Endothelial cell of umbilical vein (primary cell): ENCODE measurements at regions not wholly inside any gene's neighbourhood (a gene's known extent, or its start where the extent isn't known, plus 50 kb on each side); places are given as distances from the start of the nearest gene placed in this dataset.

Experiments used
- BruUV-seq: library from RNA; stranded (reverse); fragments of 400-500 nt; replicated peaks from 2 replicates; lab custom pipeline; 2021; lab: Mats Ljungman, UMichigan
- CTCF ChIA-PET: fragments of 300-600, 350-600 bp; sonication (Branson Sonifier 250); formaldehyde crosslinking; loops from one replicate; lab custom pipeline; 2021; ENCODE audit warnings: antibody characterized with exemption, inconsistent platforms; lab: Charles Lee
- POLR2A ChIA-PET: fragments of 300-600, 350-600 bp; sonication (Branson Sonifier 250); formaldehyde crosslinking; loops from one replicate; lab custom pipeline; 2021; ENCODE audit warnings: antibody characterized with exemption, inconsistent platforms; lab: Charles Lee
- DNase-seq: peaks from one replicate; pipeline ENCODE4 v3.0.0-alpha.2; 2011; ENCODE audit warnings: low read depth, low spot score
- FAIRE-seq: peaks from 2 replicates; lab custom pipeline; 2011; peaks lifted over from hg19 to GRCh38; lab: Jason Lieb, UNC
- H2AFZ ChIP-seq: 2 replicates; pipeline ENCODE4 v1.6.0; 2012; ENCODE audit warnings: low read depth, low read length, control low read depth, inconsistent platforms
- H3K27ac ChIP-seq: 2 replicates; pipeline ENCODE4 v1.5.1; 2011; ENCODE audit warnings: low read depth, mild to moderate bottlenecking, control low read depth, low read length, moderate library complexity; ENCODE audit not compliant: insufficient read depth
- H3K27me3 ChIP-seq, 2 experiments: 2 replicates each; pipeline versions ENCODE4 v1.6.0 to v1.6.1; 2011; ENCODE audit warnings: low read length in 2 of 2, mixed read lengths in 1 of 2; ENCODE audit not compliant: control insufficient read depth in 2 of 2, insufficient read depth in 2 of 2
- H3K36me3 ChIP-seq, 2 experiments: 2 replicates in 1 of 2; 3 replicates in 1 of 2; pipeline ENCODE4 v1.5.1; 2011; ENCODE audit warnings: low read length in 2 of 2, mild to moderate bottlenecking in 1 of 2, moderate library complexity in 1 of 2; ENCODE audit not compliant: control insufficient read depth in 2 of 2, insufficient read depth in 2 of 2; ENCODE audit errors: extremely low read depth in 1 of 2
- H3K4me1 ChIP-seq: 3 replicates; pipeline ENCODE4 v1.5.1; 2011; ENCODE audit warnings: mild to moderate bottlenecking, low read length; ENCODE audit not compliant: control insufficient read depth, insufficient read depth; ENCODE audit errors: extremely low read depth
- H3K4me2 ChIP-seq: 2 replicates; pipeline ENCODE4 v1.6.1; 2011; ENCODE audit warnings: low read length, control low read depth, mixed read lengths; ENCODE audit not compliant: insufficient read depth
- H3K4me3 ChIP-seq, 3 experiments: fragments of 200-600 bp in 1 of 3; sonication (generic), shearing (Covaris generic) in 1 of 3; replicated peaks in 1 of 3; 2 replicates each; pipeline ENCODE4 v1.5.1; 2011 to 2016; ENCODE audit warnings: control low read depth in 3 of 3, low read length in 3 of 3, mild to moderate bottlenecking in 2 of 3, inconsistent platforms in 1 of 3, low read depth in 1 of 3, moderate library complexity in 1 of 3; ENCODE audit not compliant: insufficient read depth in 1 of 3
- H3K79me2 ChIP-seq: 2 replicates; pipeline ENCODE4 v1.6.0; 2012; ENCODE audit warnings: low read length, inconsistent platforms; ENCODE audit not compliant: control insufficient read depth, insufficient read depth
- H3K9ac ChIP-seq: replicated peaks from 2 replicates; pipeline ENCODE3; 2011; ENCODE audit warnings: low read length, control low read depth; ENCODE audit not compliant: insufficient read depth; ENCODE audit errors: extremely low read depth
- H3K9me1 ChIP-seq: replicated peaks from 3 replicates; pipeline ENCODE4 v1.6.0; 2011; ENCODE audit warnings: mild to moderate bottlenecking, low read length; ENCODE audit not compliant: control insufficient read depth, insufficient read depth; ENCODE audit errors: extremely low read depth
- H3K9me3 ChIP-seq: replicated peaks from 2 replicates; pipeline ENCODE4 v1.5.1; 2012; ENCODE audit warnings: low read length, inconsistent platforms; ENCODE audit not compliant: control insufficient read depth, insufficient read depth
- H4K20me1 ChIP-seq: replicated peaks from 2 replicates; pipeline ENCODE3; 2011; ENCODE audit warnings: mild to moderate bottlenecking, low read length; ENCODE audit not compliant: control insufficient read depth, insufficient read depth; ENCODE audit errors: extremely low read depth
- CTCF ChIP-seq, 2 donors: IDR thresholded peaks; 1 replicate in 1 of 2; 2 replicates in 1 of 2; pipeline ENCODE4 v1.5.1; 2011; ENCODE audit warnings: low read length in 2 of 2, mild to moderate bottlenecking in 2 of 2, moderate library complexity in 2 of 2, control low read depth in 1 of 2, inconsistent platforms in 1 of 2, low read depth in 1 of 2; ENCODE audit not compliant: insufficient read depth in 1 of 2; ENCODE audit errors: extremely low read depth in 1 of 2
- EZH2 ChIP-seq: IDR thresholded peaks from 2 replicates; pipeline ENCODE4 v1.6.1; 2012; ENCODE audit warnings: borderline replicate concordance, low read depth, mild to moderate bottlenecking, moderate library complexity, low read length, inconsistent platforms; ENCODE audit not compliant: severe bottlenecking
- FOS ChIP-seq: IDR thresholded peaks from 2 replicates; pipeline ENCODE4 v1.6.1; 2011; ENCODE audit warnings: mild to moderate bottlenecking, low read length, moderate library complexity, borderline replicate concordance; ENCODE audit not compliant: insufficient read depth
- GATA2 ChIP-seq: IDR thresholded peaks from 2 replicates; pipeline ENCODE4 v1.7.0; 2011; ENCODE audit warnings: low read depth, mild to moderate bottlenecking, moderate library complexity, mixed read lengths, low read length; ENCODE audit not compliant: insufficient read length, insufficient read depth
- JUN ChIP-seq: IDR thresholded peaks from 2 replicates; pipeline ENCODE4 v1.6.1; 2011; ENCODE audit warnings: borderline replicate concordance, low read depth; ENCODE audit not compliant: insufficient read length, insufficient read depth
- MAX ChIP-seq: IDR thresholded peaks from 2 replicates; pipeline ENCODE4 v1.6.1; 2011; ENCODE audit not compliant: insufficient read depth, insufficient read length
- MYC ChIP-seq: IDR thresholded peaks from one replicate; pipeline ENCODE4 v1.6.1; 2011; ENCODE audit warnings: mild to moderate bottlenecking, low read depth, low read length
- POLR2A ChIP-seq: IDR thresholded peaks from 2 replicates; pipeline ENCODE4 v1.6.1; 2012; ENCODE audit warnings: low read depth, mild to moderate bottlenecking, control low read depth, low read length
- POLR2AphosphoS5 ChIP-seq: IDR thresholded peaks from 2 replicates; pipeline ENCODE4 v1.6.1; 2012; ENCODE audit warnings: low read depth, mild to moderate bottlenecking, control low read depth, low read length, moderate library complexity; ENCODE audit not compliant: insufficient read depth
- dilution Hi-C: fragments of 300-500 bp; cut with MboI; formaldehyde crosslinking; loops from one replicate; pipeline ENCODE4 v1.15.0; 2019; ENCODE audit warnings: low sequenced_read_pairs; ENCODE audit not compliant: extremely low pct_ligation_motif_present
- intact Hi-C: fragments of 100-400 bp; cut with micrococcal nuclease; formaldehyde crosslinking; loops from one replicate; pipeline ENCODE4 v1.10.0; 2022

GRCh38 chr3:145286937-145287336 lies 874.0 kb downstream of the PLOD2 start:
- no peak overlapping the region for H3K9ac ChIP-seq
- no peak overlapping the region for H3K4me2 ChIP-seq
- TF ChIP-seq FOS (no peak), POLR2AphosphoS5 (no peak), GATA2 (no peak), JUN (no peak), POLR2A (no peak), CTCF (IDR thresholded peaks at IDR 0.05; ENCODE audit: extremely low read depth in 1 of 2, insufficient read depth in 1 of 2, low read depth in 1 of 2, low read length in 2 of 2) (no peak), EZH2 (no peak), MYC (no peak), MAX (no peak)
- H3K9me3 ChIP-seq: no peaks in the 10 kb centered on the region
- no peaks in the 10 kb centered on the region for H3K4me1 ChIP-seq
- no peaks in the 10 kb centered on the region for H3K27me3 ChIP-seq
- no peaks in the 10 kb centered on the region for H3K36me3 ChIP-seq
- DNase-seq: no peak
- H2AFZ ChIP-seq: no peak overlapping the region
- CTCF ChIA-PET: no interaction called here
- no peak for FAIRE-seq
- H3K79me2 ChIP-seq: no peaks in the 10 kb centered on the region
- POLR2A ChIA-PET: no interaction called here
- intact Hi-C loops: no loop called here
- no peaks in the 10 kb centered on the region for H3K9me1 ChIP-seq
- no peak overlapping the region for H3K4me3 ChIP-seq
- dilution Hi-C loops: no loop called here
- no peak overlapping the region for H3K27ac ChIP-seq
- no peaks in the 10 kb centered on the region for H4K20me1 ChIP-seq
- no TSS peak for BruUV-seq
